ENCODE measurements at regions not wholly inside any gene's neighbourhood (a gene's known extent, or its start where the extent isn't known, plus 50 kb on each side); places are given as distances from the start of the nearest gene placed in this dataset.

- TF ChIP-seq SIN3A (IDR thresholded peaks at IDR 0.05; ENCODE audit: borderline replicate concordance, insufficient read depth, low read length) (no peak), FOXP2 (optimal IDR thresholded peaks at IDR 0.05; ENCODE audit: borderline replicate concordance, extremely low read depth, extremely low read length, insufficient read depth) (no peak), POLR2AphosphoS5 (IDR thresholded peaks at IDR 0.05; ENCODE audit: low read depth, low read length) (no peak), TAF1 (IDR thresholded peaks at IDR 0.05; ENCODE audit: borderline replicate concordance, insufficient read depth, low read length) (no peak), REST (IDR thresholded peaks at IDR 0.05; ENCODE audit: insufficient read depth in 1 of 2, low read depth in 2 of 2, low read length in 2 of 2) (no peak)
Measured at GRCh38 chr16:64339052-64339770, 782.7 kb downstream of the CDH11 start.

GRCh38 chr16:64321881-64322280, 800.0 kb downstream of the CDH11 start:
- no peak for TF ChIP-seq POLR2AphosphoS5 (IDR thresholded peaks at IDR 0.05; ENCODE audit: low read depth, low read length)
- TF ChIP-seq REST (IDR thresholded peaks at IDR 0.05; ENCODE audit: insufficient read depth in 1 of 2, low read depth in 2 of 2, low read length in 2 of 2): no peak
- no peak for TF ChIP-seq TAF1 (IDR thresholded peaks at IDR 0.05; ENCODE audit: borderline replicate concordance, insufficient read depth, low read length)
- TF ChIP-seq FOXP2 (optimal IDR thresholded peaks at IDR 0.05; ENCODE audit: borderline replicate concordance, extremely low read depth, extremely low read length, insufficient read depth): no peak
- no peak for TF ChIP-seq SIN3A (IDR thresholded peaks at IDR 0.05; ENCODE audit: borderline replicate concordance, insufficient read depth, low read length)

- TF ChIP-seq FOXP2 (optimal IDR thresholded peaks at IDR 0.05; ENCODE audit: borderline replicate concordance, extremely low read depth, extremely low read length, insufficient read depth): no peak
- TF ChIP-seq SIN3A (IDR thresholded peaks at IDR 0.05; ENCODE audit: borderline replicate concordance, insufficient read depth, low read length): no peak
- TF ChIP-seq TAF1 (IDR thresholded peaks at IDR 0.05; ENCODE audit: borderline replicate concordance, insufficient read depth, low read length): no peak
- TF ChIP-seq POLR2AphosphoS5 (IDR thresholded peaks at IDR 0.05; ENCODE audit: low read depth, low read length): no peak
- no peak for TF ChIP-seq REST (IDR thresholded peaks at IDR 0.05; ENCODE audit: insufficient read depth in 1 of 2, low read depth in 2 of 2, low read length in 2 of 2)
Measured at GRCh38 chr16:64321066-64321465, 800.8 kb downstream of the CDH11 start.

- no peak for TF ChIP-seq SIN3A (IDR thresholded peaks at IDR 0.05; ENCODE audit: borderline replicate concordance, insufficient read depth, low read length)
- no peak for TF ChIP-seq REST (IDR thresholded peaks at IDR 0.05; ENCODE audit: insufficient read depth in 1 of 2, low read depth in 2 of 2, low read length in 2 of 2)
- no peak for TF ChIP-seq TAF1 (IDR thresholded peaks at IDR 0.05; ENCODE audit: borderline replicate concordance, insufficient read depth, low read length)
- no peak for TF ChIP-seq FOXP2 (optimal IDR thresholded peaks at IDR 0.05; ENCODE audit: borderline replicate concordance, extremely low read depth, extremely low read length, insufficient read depth)
- no peak for TF ChIP-seq POLR2AphosphoS5 (IDR thresholded peaks at IDR 0.05; ENCODE audit: low read depth, low read length)
Measured at GRCh38 chr16:64317601-64318000, 804.3 kb downstream of the CDH11 start.

Data from PFSK-1 (cell line).